ENCODE measurements at regions not wholly inside any gene's neighbourhood (a gene's known extent, or its start where the extent isn't known, plus 50 kb on each side); places are given as distances from the start of the nearest gene placed in this dataset.

DNA sequence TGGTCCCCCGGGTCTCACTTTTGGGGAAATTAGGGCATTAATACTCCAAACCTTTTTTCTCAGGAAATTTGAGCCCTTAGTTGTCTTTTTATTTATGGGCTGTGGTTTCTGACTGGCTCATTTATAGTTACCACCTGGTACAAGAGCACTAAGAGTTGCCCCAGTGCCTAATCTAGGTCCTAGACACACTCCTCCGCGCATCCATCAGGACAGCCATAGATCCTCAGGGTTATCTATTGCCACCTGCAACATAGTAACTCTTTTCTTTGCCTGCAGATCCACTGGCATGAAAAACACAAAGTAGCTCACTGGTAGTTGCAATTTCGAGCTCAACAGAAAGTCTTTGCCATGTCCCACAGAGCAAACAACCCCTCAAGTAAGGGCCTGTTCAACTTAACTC is 576.4 kb upstream of the ROBO2 start:
- Mint-ChIP-seq H3K27me3 (ENCODE audit: low read depth) (no peaks in the 10 kb centered on the region), H3K4me3 (no peak overlapping the region), H3K4me1 (ENCODE audit: low read depth) (no peaks in the 10 kb centered on the region), H3K9me3 (peaks cover 2 to 9% of the 10 kb centered on the region in 2 donors), H3K36me3 (ENCODE audit: insufficient read depth in 2 of 2) (no peaks in the 10 kb centered on the region), H3K27ac (no peak overlapping the region)
- ATAC-seq (replicated peaks in 1 of 2) = no peak
- DNase-seq = no peak

DNA sequence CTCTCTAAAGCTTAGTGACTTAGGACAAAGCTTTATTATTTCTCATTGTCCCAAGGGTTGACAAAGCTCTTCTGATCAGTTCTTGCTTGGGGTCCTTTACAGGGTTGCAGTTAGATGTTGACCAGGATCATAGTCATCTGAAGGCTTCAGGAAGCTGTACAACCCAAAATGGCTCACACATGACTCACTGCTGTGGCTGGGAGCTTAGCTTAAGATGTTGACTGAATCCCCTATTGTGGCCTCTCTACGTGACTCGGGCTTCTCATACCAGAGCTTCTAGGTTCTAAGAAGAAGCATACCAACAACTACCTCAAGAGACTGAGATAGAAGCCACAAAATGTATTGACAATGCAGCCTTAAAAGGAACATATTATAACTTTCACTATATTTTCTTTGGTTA is 569.6 kb upstream of the ROBO2 start:
- no peaks in the 10 kb centered on the region for H3K36me3 Mint-ChIP-seq (ENCODE audit: insufficient read depth in 2 of 2)
- H3K27me3 Mint-ChIP-seq (ENCODE audit: low read depth) = no peaks in the 10 kb centered on the region
- peaks cover 6 to 18% of the 10 kb centered on the region in 2 donors for H3K9me3 Mint-ChIP-seq
- no peak for ATAC-seq (replicated peaks in 1 of 2)
- no peak overlapping the region for H3K4me3 Mint-ChIP-seq
- H3K27ac Mint-ChIP-seq = no peak overlapping the region
- H3K4me1 Mint-ChIP-seq (ENCODE audit: low read depth) = no peaks in the 10 kb centered on the region
- no peak for DNase-seq

DNA sequence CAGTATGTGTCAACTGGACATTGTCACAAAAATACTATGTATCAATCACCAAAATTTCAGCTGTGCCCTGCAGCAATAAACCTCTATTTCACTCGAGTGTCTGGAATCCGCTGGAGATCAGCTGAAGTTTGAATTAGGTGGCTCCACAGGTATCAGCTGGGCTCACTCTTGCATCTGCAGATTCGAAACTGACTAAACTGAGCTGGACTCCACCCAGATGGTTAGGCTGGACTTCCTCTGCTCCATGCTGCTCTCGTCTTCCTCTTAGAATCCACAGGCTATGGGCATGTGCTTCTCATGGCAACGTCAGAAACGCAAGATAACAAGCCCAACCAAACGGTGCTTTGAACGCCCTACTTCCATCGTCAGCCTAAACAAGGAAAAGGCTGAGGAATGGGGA is 565.3 kb upstream of the ROBO2 start:
- peaks cover 6 to 13% of the 10 kb centered on the region in 2 donors for H3K9me3 Mint-ChIP-seq
- H3K27ac Mint-ChIP-seq = no peak overlapping the region
- no peaks in the 10 kb centered on the region for H3K27me3 Mint-ChIP-seq (ENCODE audit: low read depth)
- no peak for ATAC-seq (replicated peaks in 1 of 2)
- no peaks in the 10 kb centered on the region for H3K4me1 Mint-ChIP-seq (ENCODE audit: low read depth)
- no peak for DNase-seq
- no peak overlapping the region for H3K4me3 Mint-ChIP-seq
- peaks cover 0 to 3% of the 10 kb centered on the region in 2 donors for H3K36me3 Mint-ChIP-seq (ENCODE audit: insufficient read depth in 2 of 2)

DNA sequence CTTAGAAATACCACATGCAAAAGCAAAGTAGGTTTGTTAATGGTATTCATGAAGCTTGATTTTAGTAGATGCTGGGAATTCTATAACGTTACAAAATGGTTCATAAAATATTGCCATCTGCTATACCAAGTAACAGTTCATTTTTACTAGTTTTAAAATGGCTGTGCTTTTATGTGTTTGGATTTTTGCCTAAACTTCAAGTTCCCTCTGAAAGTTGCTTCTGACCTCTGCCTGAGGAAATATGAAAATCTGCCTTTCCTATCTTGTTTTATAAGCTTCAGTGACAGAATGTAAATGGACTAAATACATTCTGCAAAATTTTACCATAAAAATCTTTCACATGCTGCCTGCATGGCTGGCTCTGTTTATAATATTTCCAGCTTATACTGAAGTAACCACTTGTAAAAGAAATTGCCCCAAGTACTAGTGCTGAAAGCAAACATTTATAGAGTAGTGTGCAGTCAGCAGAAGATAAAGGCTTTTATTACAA is 560.7 kb upstream of the ROBO2 start:
- ATAC-seq (replicated peaks in 1 of 2) (no peak), DNase-seq (no peak)
- Mint-ChIP-seq H3K9me3 (peaks cover 3 to 12% of the 10 kb centered on the region in 2 donors), H3K4me1 (ENCODE audit: low read depth) (no peaks in the 10 kb centered on the region), H3K27me3 (ENCODE audit: low read depth) (no peaks in the 10 kb centered on the region), H3K36me3 (ENCODE audit: insufficient read depth in 2 of 2) (peaks cover 0 to 3% of the 10 kb centered on the region in 2 donors), H3K27ac (no peak overlapping the region), H3K4me3 (no peak overlapping the region)

DNA sequence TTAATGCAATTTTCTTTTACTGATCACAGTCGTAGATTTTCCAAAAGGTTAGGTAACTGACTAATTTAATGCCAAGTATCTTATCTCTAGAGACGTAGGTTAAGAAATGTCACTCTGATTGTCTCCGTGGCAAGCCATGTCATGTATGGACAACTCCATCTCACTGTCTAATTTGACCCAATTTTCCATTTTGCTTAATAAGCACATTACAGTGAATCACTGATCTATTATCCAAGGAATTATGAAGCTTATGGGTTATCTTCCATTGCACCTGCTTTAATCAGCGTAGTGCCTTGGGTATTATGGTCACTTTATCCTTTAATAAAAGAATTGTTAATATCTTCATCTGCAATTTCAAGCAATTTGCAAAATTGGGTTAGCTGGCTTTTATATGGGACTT is 557.4 kb upstream of the ROBO2 start:
- no peaks in the 10 kb centered on the region for H3K4me1 Mint-ChIP-seq (ENCODE audit: low read depth)
- no peak for ATAC-seq (replicated peaks in 1 of 2)
- H3K9me3 Mint-ChIP-seq = peaks cover 0 to 8% of the 10 kb centered on the region in 2 donors
- no peaks in the 10 kb centered on the region for H3K36me3 Mint-ChIP-seq (ENCODE audit: insufficient read depth in 2 of 2)
- H3K4me3 Mint-ChIP-seq = no peak overlapping the region
- no peaks in the 10 kb centered on the region for H3K27me3 Mint-ChIP-seq (ENCODE audit: low read depth)
- H3K27ac Mint-ChIP-seq = no peak overlapping the region
- no peak for DNase-seq

DNA sequence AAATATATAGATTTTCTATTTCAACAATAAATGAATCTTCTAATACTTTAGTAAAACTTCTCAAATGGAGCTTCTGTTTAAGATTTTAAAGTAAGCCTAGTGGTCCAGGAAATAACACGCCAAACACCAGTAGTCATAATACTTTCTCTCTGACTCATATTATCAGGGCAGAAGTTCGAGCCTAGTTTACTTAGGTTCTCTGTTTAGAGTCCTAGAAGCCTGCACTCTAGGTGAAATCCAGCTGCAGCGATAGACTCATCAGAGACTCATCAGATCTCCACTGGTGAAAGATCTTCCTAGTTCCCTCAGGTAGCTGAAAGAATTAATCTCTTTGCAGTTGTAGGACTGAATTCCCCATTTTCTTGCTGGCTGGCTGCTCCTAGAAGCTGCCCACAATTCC is 552.5 kb upstream of the ROBO2 start:
- peaks cover 0 to 4% of the 10 kb centered on the region in 2 donors for H3K9me3 Mint-ChIP-seq
- ATAC-seq (replicated peaks in 1 of 2) (no peak), DNase-seq (no peak)
- no peaks in the 10 kb centered on the region for H3K27me3 Mint-ChIP-seq (ENCODE audit: low read depth)
- H3K27ac Mint-ChIP-seq = no peak overlapping the region
- no peak overlapping the region for H3K4me3 Mint-ChIP-seq
- peaks cover 0 to 2% of the 10 kb centered on the region in 2 donors for H3K36me3 Mint-ChIP-seq (ENCODE audit: insufficient read depth in 2 of 2)
- no peaks in the 10 kb centered on the region for H3K4me1 Mint-ChIP-seq (ENCODE audit: low read depth)

DNA sequence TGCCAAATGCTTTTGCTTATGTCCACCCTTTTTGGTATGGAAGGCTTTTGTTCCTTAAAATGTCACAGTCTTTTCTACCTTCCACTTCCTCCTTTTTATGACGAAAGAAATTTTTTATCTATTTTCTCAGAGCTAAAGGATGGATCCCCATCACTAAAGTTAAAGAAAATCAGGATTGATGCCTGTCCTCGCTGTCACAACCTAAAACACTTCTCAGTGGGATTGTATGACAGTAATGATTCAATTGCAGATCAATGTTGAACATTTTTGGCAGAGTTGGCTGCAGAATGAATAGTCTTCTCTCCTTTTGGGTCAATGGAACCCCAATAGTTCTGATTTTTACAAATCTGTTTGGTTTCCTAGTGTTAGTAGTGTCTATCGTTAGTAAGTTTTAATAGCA is 549.8 kb upstream of the ROBO2 start:
- Mint-ChIP-seq H3K27ac (no peak overlapping the region), H3K36me3 (ENCODE audit: insufficient read depth in 2 of 2) (peaks cover 0 to 2% of the 10 kb centered on the region in 2 donors), H3K4me1 (ENCODE audit: low read depth) (no peaks in the 10 kb centered on the region), H3K4me3 (no peak overlapping the region), H3K27me3 (ENCODE audit: low read depth) (no peaks in the 10 kb centered on the region), H3K9me3 (peaks cover 5 to 6% of the 10 kb centered on the region in 2 donors)
- DNase-seq (no peak), ATAC-seq (replicated peaks in 1 of 2) (no peak)

DNA sequence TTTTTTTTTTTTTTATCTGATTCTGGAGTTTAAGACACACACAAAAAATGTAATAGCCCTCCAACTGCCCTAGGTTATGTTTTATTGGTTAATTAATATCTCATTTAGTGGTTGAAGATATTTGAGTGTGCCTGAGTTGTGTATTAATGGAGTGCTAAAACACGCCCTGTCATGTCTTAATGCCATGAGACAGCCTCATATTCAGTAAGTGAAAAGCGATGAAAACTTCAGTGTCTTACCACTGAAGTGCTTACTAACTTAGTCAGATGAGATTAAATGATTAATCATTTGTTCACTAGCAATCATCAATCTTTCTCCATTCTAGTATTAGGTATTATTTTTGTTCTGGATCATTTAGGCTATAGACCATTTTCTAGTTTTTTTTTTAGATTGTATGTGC is 544.7 kb upstream of the ROBO2 start:
- Mint-ChIP-seq H3K27ac (no peak overlapping the region), H3K27me3 (ENCODE audit: low read depth) (no peaks in the 10 kb centered on the region), H3K36me3 (ENCODE audit: insufficient read depth in 2 of 2) (peaks cover 0 to 4% of the 10 kb centered on the region in 2 donors), H3K4me1 (ENCODE audit: low read depth) (no peaks in the 10 kb centered on the region), H3K9me3 (peaks cover 7 to 21% of the 10 kb centered on the region in 2 donors), H3K4me3 (no peak overlapping the region)
- ATAC-seq (replicated peaks in 1 of 2) (no peak), DNase-seq (no peak)

DNA sequence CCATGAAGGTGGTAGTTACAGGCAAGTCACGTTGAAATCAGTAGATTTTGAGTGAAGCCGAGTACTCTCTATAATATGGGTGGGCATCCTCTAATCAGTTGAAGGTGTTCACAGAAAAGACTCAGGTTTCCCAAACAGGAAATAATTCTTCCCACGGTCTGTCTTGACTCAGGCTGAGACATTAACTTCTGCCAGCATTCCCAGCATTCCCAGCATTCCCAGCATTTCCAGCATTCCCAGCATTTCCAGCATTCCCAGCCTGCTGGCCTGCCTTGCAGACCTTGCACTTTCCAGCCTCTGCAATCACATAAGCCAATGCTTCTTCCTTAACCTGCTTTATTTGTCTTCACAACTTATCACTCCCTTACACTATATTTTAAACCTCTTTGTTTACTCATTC is 542.3 kb upstream of the ROBO2 start:
- H3K4me1 Mint-ChIP-seq (ENCODE audit: low read depth) = no peaks in the 10 kb centered on the region
- H3K4me3 Mint-ChIP-seq = no peak overlapping the region
- H3K36me3 Mint-ChIP-seq (ENCODE audit: insufficient read depth in 2 of 2) = peaks cover 0 to 3% of the 10 kb centered on the region in 2 donors
- DNase-seq (no peak), ATAC-seq (replicated peaks in 1 of 2) (no peak)
- no peak overlapping the region for H3K27ac Mint-ChIP-seq
- peaks cover 5 to 21% of the 10 kb centered on the region in 2 donors for H3K9me3 Mint-ChIP-seq
- no peaks in the 10 kb centered on the region for H3K27me3 Mint-ChIP-seq (ENCODE audit: low read depth)

DNA sequence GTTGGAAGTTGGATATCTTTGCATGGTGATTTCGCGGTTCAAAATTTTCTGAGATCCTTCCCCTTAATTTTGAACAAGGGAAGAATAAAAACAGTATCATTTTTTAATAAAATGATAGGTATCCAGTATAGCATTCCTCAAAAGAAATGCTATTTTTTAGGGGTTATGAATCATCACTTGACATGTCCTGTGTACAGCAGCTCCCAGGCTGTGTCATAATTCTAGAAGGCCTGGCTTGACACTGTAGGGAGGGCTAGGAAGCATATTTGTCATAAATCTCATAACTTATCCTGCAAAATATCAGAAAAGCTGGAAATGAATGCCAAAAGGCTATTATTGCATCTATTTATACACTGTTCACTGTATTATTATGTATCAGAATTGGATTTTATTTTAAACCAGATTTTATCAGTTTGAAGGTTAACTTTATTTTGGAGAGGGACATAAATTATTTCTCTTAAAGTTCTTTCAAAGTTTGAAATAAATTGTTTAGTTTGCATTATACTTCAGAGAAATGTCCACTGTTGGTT is 539.1 kb upstream of the ROBO2 start:
- DNase-seq = no peak
- ATAC-seq (replicated peaks in 1 of 2) = no peak
- no peaks in the 10 kb centered on the region for H3K27me3 Mint-ChIP-seq (ENCODE audit: low read depth)
- H3K27ac Mint-ChIP-seq = no peak overlapping the region
- no peaks in the 10 kb centered on the region for H3K4me1 Mint-ChIP-seq (ENCODE audit: low read depth)
- peaks cover 5 to 16% of the 10 kb centered on the region in 2 donors for H3K9me3 Mint-ChIP-seq
- peaks cover 0 to 3% of the 10 kb centered on the region in 2 donors for H3K36me3 Mint-ChIP-seq (ENCODE audit: insufficient read depth in 2 of 2)
- H3K4me3 Mint-ChIP-seq = no peak overlapping the region

DNA sequence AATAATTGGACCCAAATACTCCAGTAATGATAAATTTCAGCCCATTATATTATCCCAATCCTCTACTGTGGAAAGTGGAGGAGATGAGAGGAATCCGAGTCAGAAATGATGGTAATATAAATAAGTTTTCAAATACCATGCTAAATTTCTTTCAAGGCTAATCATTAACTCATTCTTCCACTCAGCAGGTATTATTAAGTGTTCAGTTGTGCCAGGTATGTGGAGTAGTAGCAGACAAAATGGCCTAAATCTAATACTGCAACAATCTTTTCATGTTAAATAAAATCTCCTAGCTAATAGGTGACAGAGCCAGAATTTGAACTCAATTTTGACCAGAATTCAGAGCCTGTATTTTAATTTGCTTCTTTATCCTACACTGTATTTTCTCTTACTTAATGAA is 538.6 kb upstream of the ROBO2 start:
- H3K4me1 Mint-ChIP-seq (ENCODE audit: low read depth) = no peaks in the 10 kb centered on the region

DNA sequence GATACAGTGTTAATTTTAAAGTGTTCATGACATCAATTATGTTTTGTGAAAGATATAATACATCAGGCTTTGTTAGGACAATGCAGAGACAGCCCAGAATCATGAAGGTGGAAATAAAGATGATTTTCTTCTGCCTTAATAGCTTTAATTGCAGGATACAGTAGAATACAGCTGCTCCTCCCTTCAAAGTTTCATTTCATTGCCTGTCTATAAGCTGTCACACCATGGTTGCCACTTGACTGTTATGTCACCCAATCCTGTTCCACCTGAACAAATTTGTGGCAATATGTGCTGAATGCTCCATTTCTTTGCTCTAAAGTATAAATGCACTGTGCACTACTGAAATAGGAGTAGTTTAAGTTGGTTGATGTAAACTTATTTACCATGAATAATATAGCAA is 537.8 kb upstream of the ROBO2 start:
- Mint-ChIP-seq H3K4me1 (ENCODE audit: low read depth) (no peaks in the 10 kb centered on the region), H3K36me3 (ENCODE audit: insufficient read depth in 2 of 2) (peaks cover 0 to 3% of the 10 kb centered on the region in 2 donors), H3K27ac (no peak overlapping the region), H3K9me3 (peaks cover 6 to 10% of the 10 kb centered on the region in 2 donors), H3K4me3 (no peak overlapping the region), H3K27me3 (ENCODE audit: low read depth) (no peaks in the 10 kb centered on the region)
- DNase-seq (no peak), ATAC-seq (replicated peaks in 1 of 2) (no peak)

More for the DNA sequence above, 538.6 kb upstream of the ROBO2 start:
- no peak overlapping the region for H3K4me3 Mint-ChIP-seq
- peaks cover 5 to 16% of the 10 kb centered on the region in 2 donors for H3K9me3 Mint-ChIP-seq
- H3K36me3 Mint-ChIP-seq (ENCODE audit: insufficient read depth in 2 of 2) = peaks cover 0 to 3% of the 10 kb centered on the region in 2 donors
- DNase-seq (no peak), ATAC-seq (replicated peaks in 1 of 2) (no peak)
- H3K27me3 Mint-ChIP-seq (ENCODE audit: low read depth) = no peaks in the 10 kb centered on the region
- no peak overlapping the region for H3K27ac Mint-ChIP-seq

DNA sequence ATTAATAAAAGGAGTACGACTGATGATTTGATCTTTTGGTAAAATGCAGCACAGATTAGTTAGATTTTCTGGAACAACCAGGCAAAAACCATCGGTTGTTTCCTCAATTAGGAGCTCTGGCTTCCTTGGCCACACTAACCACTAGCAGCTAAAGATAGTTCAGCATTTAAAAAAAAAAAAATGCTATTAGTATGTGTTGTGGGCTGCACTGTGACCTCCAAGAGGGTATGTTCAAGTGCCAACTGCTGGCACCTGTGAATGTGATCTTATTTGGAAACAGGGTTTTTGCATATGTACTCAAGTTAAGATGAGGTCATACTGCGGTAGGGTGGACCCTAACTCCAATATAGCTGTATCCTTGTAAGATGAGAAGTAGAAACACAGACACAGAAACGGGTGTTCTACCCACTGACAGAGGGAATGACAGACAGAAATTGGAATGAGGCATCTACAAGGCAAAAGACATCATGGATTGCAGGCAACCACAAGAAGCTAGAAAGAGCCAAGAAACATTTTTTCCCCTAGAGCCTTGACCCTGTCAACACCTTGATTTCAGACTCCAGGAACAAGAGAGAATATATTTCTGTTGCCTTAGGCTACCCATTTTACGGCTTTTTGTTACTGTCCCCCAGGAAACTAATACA is 534.6 kb upstream of the ROBO2 start:
- no peak overlapping the region for H3K27ac Mint-ChIP-seq
- DNase-seq (no peak), ATAC-seq (replicated peaks in 1 of 2) (no peak)
- no peaks in the 10 kb centered on the region for H3K36me3 Mint-ChIP-seq (ENCODE audit: insufficient read depth in 2 of 2)
- H3K27me3 Mint-ChIP-seq (ENCODE audit: low read depth) = no peaks in the 10 kb centered on the region
- H3K9me3 Mint-ChIP-seq = peaks cover 1 to 10% of the 10 kb centered on the region in 2 donors
- H3K4me3 Mint-ChIP-seq = no peak overlapping the region
- H3K4me1 Mint-ChIP-seq (ENCODE audit: low read depth) = no peaks in the 10 kb centered on the region
